ENCODE measurements at regions not wholly inside any gene's neighbourhood (a gene's known extent, or its start where the extent isn't known, plus 50 kb on each side); places are given as distances from the start of the nearest gene placed in this dataset.

- TF ChIP-seq PRDM15 (CRISPR knock-in tag; IDR thresholded peaks at IDR 0.05): no peak
These were observed 491.8 kb upstream of the COX7C start (continued) for GRCh38 chr5:86125731-86126601.

- Histone ChIP-seq H3K9me3 (ENCODE audit: low read length) (no peaks in the 10 kb centered on the region), H3K27me3 (ENCODE audit: control insufficient read depth in 1 of 2, insufficient read depth in 2 of 2, low read length in 2 of 2) (no peaks in the 10 kb centered on the region), H3K79me2 (ENCODE audit: insufficient read depth, low read length) (no peaks in the 10 kb centered on the region), H3K27ac (ENCODE audit: extremely low read length, insufficient read depth, low read length) (no peak overlapping the region), H2AFZ (ENCODE audit: low read length) (no peak overlapping the region), H3K9ac (ENCODE audit: insufficient read depth, low read depth, low read length) (no peak overlapping the region), H4K20me1 (ENCODE audit: insufficient read depth, low read length) (no peaks in the 10 kb centered on the region), H3K4me2 (ENCODE audit: low read depth, low read length) (no peak overlapping the region), H3K4me1 (ENCODE audit: insufficient read depth, low read length) (no peaks in the 10 kb centered on the region), H3K36me3 (replicated peaks in 1 of 2; ENCODE audit: control insufficient read depth in 1 of 2, insufficient read depth in 2 of 2, low read length in 2 of 2) (no peaks in the 10 kb centered on the region), H3K4me3 (replicated peaks in 1 of 3; ENCODE audit: insufficient read depth in 1 of 3, low read depth in 2 of 3, low read length in 3 of 3) (no peak overlapping the region)
- in situ Hi-C loops (cut with HindIII; ENCODE audit: extremely low pct_ligation_motif_present, low pct_unique_long_range_greater_than_20kb) (no loop called here), intact Hi-C loops (cut with micrococcal nuclease; ENCODE audit: unreplicated experiment) (no loop called here)
- DNase-seq (ENCODE audit: low spot score): no peak
- CTCF ChIA-PET (ENCODE audit: low intra/inter-chr PET ratio, low total read pairs): no interaction called here
- WGBS (ENCODE audit: low lambda C conversion rate): 0% methylated on average over 1 of the region's 1 CpG
- FAIRE-seq: no peak
- no TSS peak for BruUV-seq (replicated peaks)
- POLR2A ChIA-PET: no interaction called here
- no peak for ATAC-seq
- TF ChIP-seq ZBTB10 (CRISPR knock-in tag; IDR thresholded peaks at IDR 0.05; ENCODE audit: borderline replicate concordance) (no peak), EZH2 (conservative IDR thresholded peaks at IDR 0.05; ENCODE audit: low read depth, low read length) (no peak), LBX2 (CRISPR knock-in tag; IDR thresholded peaks at IDR 0.05; ENCODE audit: borderline replicate concordance) (no peak), ZNF17 (CRISPR knock-in tag; IDR thresholded peaks at IDR 0.05) (no peak), HNRNPH1 (optimal IDR thresholded peaks at IDR 0.05; ENCODE audit: low read depth, low read length) (no peak), MBNL3 (CRISPR knock-in tag; conservative IDR thresholded peaks at IDR 0.05) (no peak), ZFP1 (CRISPR knock-in tag; IDR thresholded peaks at IDR 0.05) (no peak)
These were observed 490.0 kb upstream of the COX7C start for GRCh38 chr5:86127696-86128095.

Data from HepG2 (cell line).